ENCODE measurements at regions not wholly inside any gene's neighbourhood (a gene's known extent, or its start where the extent isn't known, plus 50 kb on each side); places are given as distances from the start of the nearest gene placed in this dataset.

GRCh38 chr3:82707035-82707434, 945.6 kb upstream of the GBE1 start (continued):
- TF ChIP-seq ZNF462 (CRISPR knock-in tag; IDR thresholded peaks at IDR 0.05) (no peak), ETS1 (IDR thresholded peaks at IDR 0.05) (no peak)

- ATAC-seq: no peak
- TF ChIP-seq EZH2 (IDR thresholded peaks at IDR 0.05; ENCODE audit: low read depth, unreplicated experiment): no peak
- TF ChIP-seq STAT1 (IDR thresholded peaks at IDR 0.05; ENCODE audit: unreplicated experiment): no peak
- no peak for TF ChIP-seq ZNF114 (CRISPR knock-in tag; IDR thresholded peaks at IDR 0.05)
- TF ChIP-seq ETS1 (IDR thresholded peaks at IDR 0.05): no peak
- no peak for TF ChIP-seq REST (IDR thresholded peaks at IDR 0.05; ENCODE audit: unreplicated experiment)
- TF ChIP-seq ZNF331 (CRISPR knock-in tag; IDR thresholded peaks at IDR 0.05; ENCODE audit: low read depth): no peak
- no peak for TF ChIP-seq JUNB (IDR thresholded peaks at IDR 0.05; ENCODE audit: unreplicated experiment)
- TF ChIP-seq POLR2AphosphoS5 (IDR thresholded peaks at IDR 0.05; ENCODE audit: low read depth): no peak
Observed at GRCh38 chr3:82685761-82686160, 924.3 kb upstream of the GBE1 start.

More at GRCh38 chr3:82685761-82686160, 924.3 kb upstream of the GBE1 start:
- Histone ChIP-seq H3K9me2 (ENCODE audit: insufficient read depth) (no peaks in the 10 kb centered on the region), H3K4me2 (no peak overlapping the region), H4K20me1 (replicated peaks; ENCODE audit: insufficient read depth) (no peaks in the 10 kb centered on the region), H2AFZ (no peak overlapping the region), H3K4me1 (ENCODE audit: insufficient read depth) (no peaks in the 10 kb centered on the region), H3K27me3 (ENCODE audit: insufficient read depth) (no peaks in the 10 kb centered on the region), H3F3A (replicated peaks; ENCODE audit: low read depth) (no peaks in the 10 kb centered on the region), H3K36me3 (ENCODE audit: insufficient read depth) (no peaks in the 10 kb centered on the region), H3K79me2 (replicated peaks; ENCODE audit: insufficient read depth) (no peaks in the 10 kb centered on the region), H3K4me3 (no peak overlapping the region), H3K27ac (ENCODE audit: low read depth) (no peak overlapping the region)
- H3K36me3 Mint-ChIP-seq (ENCODE audit: low read depth): no peaks in the 10 kb centered on the region
- H3K27me3 Mint-ChIP-seq (ENCODE audit: insufficient read depth, low read depth, poor library complexity): no peaks in the 10 kb centered on the region
- H3K4me1 Mint-ChIP-seq: no peaks in the 10 kb centered on the region; the same call in 2 of the 3 replicates
- no peak overlapping the region for H3K27ac Mint-ChIP-seq
- H3K9me3 Mint-ChIP-seq: no peaks in the 10 kb centered on the region
- H3K4me3 Mint-ChIP-seq: no peak overlapping the region
- no peak for DNase-seq (ENCODE audit: low spot score)
